ENCODE measurements at regions not wholly inside any gene's neighbourhood (a gene's known extent, or its start where the extent isn't known, plus 50 kb on each side); places are given as distances from the start of the nearest gene placed in this dataset.
"Not testable (repeated sequence)": the region's sequence is repeated elsewhere in the genome, so short reads cannot be mapped to it uniquely, and the experiment has no call there.

GRCh38 chr22:48507595-48508350 is 1319.9 kb downstream of the BRD1 start:
- no peak for DNase-seq (ENCODE audit: low read depth, low spot score)

- DNase-seq (ENCODE audit: low read depth, low spot score) = no peak
Measured at GRCh38 chr22:48507171-48507570, 1320.5 kb downstream of the BRD1 start.

- DNase-seq (ENCODE audit: low read depth, low spot score) = no peak
Measured at GRCh38 chr22:48506506-48507145, 1321.0 kb downstream of the BRD1 start.

DNA sequence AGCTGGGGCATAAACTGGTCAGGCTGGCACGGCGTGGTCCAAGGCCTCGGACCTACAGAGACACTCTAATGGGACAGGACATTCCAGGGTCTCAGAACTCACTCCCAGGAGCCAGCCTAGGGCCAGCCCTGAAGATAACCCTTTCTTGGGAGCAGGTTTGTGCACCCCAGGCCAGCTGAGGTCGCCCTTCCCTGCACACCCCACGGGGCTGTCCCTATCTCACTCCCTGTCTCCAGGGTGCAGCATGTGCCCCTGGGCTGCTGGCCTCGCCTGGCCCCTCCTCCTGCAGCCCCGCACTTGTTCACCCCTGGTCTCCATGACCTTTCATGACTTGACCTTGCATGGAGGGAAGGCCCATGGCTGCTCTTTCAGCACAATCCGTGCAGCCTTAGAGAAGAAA is 1321.8 kb downstream of the BRD1 start:
- DNase-seq (ENCODE audit: low read depth, low spot score) = no peak

DNA sequence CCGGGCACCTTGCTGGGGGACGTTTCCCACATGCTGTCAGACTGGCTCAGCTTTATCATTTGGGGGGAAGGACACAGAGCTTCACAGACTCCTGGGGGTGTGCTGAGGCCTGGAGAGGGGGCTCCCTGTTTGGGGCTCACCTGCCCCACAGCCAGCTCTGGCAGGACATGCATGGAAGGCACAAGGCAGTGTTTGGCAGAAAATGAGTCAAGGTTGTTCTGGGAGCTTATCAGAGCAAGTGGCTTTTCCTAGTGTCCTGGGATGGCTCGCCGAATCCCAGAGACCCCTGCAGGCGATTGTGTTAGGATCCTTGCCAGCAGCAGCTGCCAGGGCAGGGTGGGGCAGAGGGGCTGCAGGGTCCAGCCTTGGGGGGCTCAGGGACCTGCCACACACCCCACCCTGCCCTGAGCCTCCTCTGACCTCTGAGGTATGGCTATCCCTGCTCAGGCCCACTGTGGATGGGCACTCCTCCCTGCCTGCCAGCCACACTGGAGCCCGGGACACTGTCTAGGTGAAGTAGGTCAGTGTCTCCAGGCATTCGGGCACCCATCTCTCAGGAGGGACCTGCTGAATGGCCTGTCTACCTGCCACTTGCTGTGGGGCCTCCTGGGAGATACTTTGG is 1323.0 kb downstream of the BRD1 start:
- no peak for DNase-seq (ENCODE audit: low read depth, low spot score)

DNA sequence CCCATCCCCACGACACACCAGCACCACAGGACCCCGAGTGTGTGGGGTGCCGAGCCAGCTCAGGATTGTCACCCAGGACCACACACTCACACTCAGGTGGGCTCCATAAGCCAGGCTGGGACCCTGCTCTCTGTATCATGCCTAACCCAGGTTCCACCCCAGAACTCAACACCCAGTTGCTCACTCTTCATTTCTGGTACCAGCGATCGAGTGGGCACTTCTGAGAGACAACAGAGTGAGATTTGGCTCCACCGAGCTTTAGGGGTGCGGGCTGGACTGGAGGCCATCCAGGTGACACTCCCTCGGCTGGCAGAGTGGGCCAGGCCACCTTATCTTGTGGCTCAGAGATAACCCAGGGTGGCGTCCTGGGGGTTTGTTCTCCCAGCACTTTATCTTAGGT is 1323.8 kb downstream of the BRD1 start:
- DNase-seq (ENCODE audit: low read depth, low spot score) = no peak

DNA sequence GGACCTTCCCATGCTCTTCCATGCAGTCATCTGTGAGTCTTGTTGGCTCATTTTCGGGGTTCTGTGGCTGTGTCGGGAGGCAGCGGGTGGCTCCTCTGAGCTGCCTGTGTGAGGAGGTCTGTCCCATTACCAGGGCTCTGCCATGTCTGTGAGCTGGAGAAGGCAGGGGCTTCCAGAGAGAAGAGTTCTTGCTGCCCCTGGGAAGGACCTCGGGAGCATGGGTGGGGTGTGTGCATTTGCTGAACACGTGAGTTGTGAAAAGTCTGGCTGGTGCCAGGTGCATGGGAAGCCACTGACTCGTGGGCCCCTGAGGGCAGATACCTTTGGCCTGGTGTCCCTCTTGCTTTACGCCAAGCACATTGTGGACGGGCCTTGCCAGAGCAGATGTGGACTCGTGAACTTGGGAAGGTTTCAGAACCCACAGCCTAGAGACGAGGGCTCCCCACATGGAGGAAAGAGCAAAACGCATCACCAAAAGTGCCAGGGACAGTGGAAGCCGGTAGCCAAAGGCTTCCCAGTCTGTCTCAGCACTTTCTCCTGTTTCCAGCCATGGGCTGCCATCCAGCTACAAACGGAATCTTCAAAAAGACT is 1324.5 kb downstream of the BRD1 start:
- no peak for DNase-seq (ENCODE audit: low read depth, low spot score)

GRCh38 chr22:48501231-48501750 is 1326.4 kb downstream of the BRD1 start:
- no peak for DNase-seq (ENCODE audit: low read depth, low spot score)

GRCh38 chr22:48500471-48501230 is 1327.0 kb downstream of the BRD1 start:
- DNase-seq (ENCODE audit: low read depth, low spot score) = no peak

DNA sequence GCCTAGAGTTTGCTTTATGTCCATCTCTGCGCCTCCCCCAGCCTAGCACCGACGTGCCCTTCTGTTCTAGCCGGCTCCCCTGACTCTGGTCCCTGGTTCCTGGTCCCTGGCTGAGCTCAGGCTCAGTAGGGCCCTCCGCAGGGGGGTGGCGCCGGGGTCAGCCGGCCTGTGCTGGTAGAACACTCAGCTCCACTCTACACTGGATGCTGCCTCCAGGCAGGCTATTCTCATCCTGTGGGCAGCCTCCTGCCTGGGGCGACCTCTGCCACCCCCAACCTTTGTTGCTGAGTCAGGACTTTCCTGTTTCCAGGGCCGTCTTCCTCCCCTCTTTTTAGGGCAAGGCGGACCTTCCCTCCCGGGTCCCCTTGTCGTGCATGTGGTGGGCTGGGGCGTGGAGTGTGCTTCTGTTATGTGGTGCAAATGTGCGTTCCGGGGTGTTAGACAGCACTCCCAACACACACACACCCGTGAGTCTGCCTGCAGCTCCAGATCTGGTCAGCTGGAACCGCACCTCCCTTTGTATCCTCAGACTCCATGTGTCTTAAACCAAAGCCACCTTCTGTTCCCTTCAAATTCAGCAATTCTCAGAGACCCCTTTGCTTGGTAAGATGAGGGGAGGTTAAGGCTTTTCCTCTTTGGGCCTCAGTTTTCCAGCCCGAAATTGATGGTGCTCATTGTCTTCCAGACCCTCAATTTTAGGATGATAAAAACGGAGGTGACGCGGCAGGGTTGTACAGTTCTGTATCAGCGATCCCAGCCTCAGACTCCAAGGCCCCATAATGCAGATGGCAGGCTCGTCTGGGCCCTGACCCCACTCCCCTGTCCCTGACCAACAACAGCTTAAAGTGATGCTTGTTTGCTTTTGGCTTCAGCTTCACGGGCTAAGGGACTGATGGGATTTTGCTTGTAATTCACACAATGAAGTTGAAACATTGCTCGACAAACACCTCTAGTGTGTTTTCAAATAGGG is 1327.9 kb downstream of the BRD1 start:
- no peak for DNase-seq (ENCODE audit: low read depth, low spot score)

GRCh38 chr22:48498526-48499331 is 1328.9 kb downstream of the BRD1 start:
- DNase-seq (ENCODE audit: low read depth, low spot score) = no peak

- not testable (repeated sequence) for DNase-seq (ENCODE audit: low read depth, low spot score)
Measured at GRCh38 chr22:48497743-48498520, 1329.7 kb downstream of the BRD1 start.

- DNase-seq (ENCODE audit: low read depth, low spot score) = no peak
Measured at GRCh38 chr22:48496987-48497650, 1330.6 kb downstream of the BRD1 start.

- DNase-seq (ENCODE audit: low read depth, low spot score) = no peak
Measured at GRCh38 chr22:48496226-48496845, 1331.3 kb downstream of the BRD1 start.

DNA sequence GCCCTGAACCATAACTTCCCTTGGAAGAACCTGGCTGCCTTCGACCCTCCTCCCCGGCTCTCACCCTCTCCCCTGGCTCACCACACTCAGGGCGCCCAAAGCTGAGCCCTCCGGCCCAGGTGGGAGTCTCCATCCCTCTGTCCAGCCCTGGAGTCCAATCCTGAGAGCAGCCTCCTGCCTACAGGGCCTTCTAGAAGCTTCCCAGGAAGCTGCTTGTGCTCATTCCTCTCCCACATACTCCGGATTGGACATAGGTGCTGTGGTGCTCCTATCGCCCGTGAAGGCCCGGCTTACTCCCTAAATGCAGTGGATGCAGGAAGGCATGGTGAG is 1332.0 kb downstream of the BRD1 start:
- no peak for DNase-seq (ENCODE audit: low read depth, low spot score)

- DNase-seq (ENCODE audit: low read depth, low spot score) = no peak
Measured at GRCh38 chr22:48494968-48495750, 1332.5 kb downstream of the BRD1 start.
